IPS-11a (cell line): ENCODE measurements at regions not wholly inside any gene's neighbourhood (a gene's known extent, or its start where the extent isn't known, plus 50 kb on each side); places are given as distances from the start of the nearest gene placed in this dataset.

Experiments used
- H3K4me3 ChIP-seq: one replicate; pipeline ENCODE4 v1.5.1; 2013; ENCODE audit warnings: low read depth, low read length, control low read depth

GRCh38 chr6:104229057-104229456 is 630.7 kb downstream of the HACE1 start:
- no peak overlapping the region for H3K4me3 ChIP-seq

- no peak overlapping the region for H3K4me3 ChIP-seq
Measured at GRCh38 chr6:104227508-104227907, 632.2 kb downstream of the HACE1 start.

GRCh38 chr6:104226790-104227446 is 632.8 kb downstream of the HACE1 start:
- no peak overlapping the region for H3K4me3 ChIP-seq

GRCh38 chr6:104218116-104218515 is 641.6 kb downstream of the HACE1 start:
- no peak overlapping the region for H3K4me3 ChIP-seq

GRCh38 chr6:104214901-104215300 is 644.8 kb downstream of the HACE1 start:
- no peak overlapping the region for H3K4me3 ChIP-seq

- H3K4me3 ChIP-seq: no peak overlapping the region
Measured at GRCh38 chr6:104212977-104213668, 646.6 kb downstream of the HACE1 start.

- no peak overlapping the region for H3K4me3 ChIP-seq
Measured at GRCh38 chr6:104207635-104208034, 652.1 kb downstream of the HACE1 start.

- no peak overlapping the region for H3K4me3 ChIP-seq
Measured at GRCh38 chr6:104201557-104201956, 658.2 kb downstream of the HACE1 start.

GRCh38 chr6:104187616-104188015 is 672.1 kb downstream of the HACE1 start:
- no peak overlapping the region for H3K4me3 ChIP-seq

GRCh38 chr6:104186831-104187230 is 672.9 kb downstream of the HACE1 start:
- no peak overlapping the region for H3K4me3 ChIP-seq

- no peak overlapping the region for H3K4me3 ChIP-seq
Measured at GRCh38 chr6:104183816-104184435, 675.8 kb downstream of the HACE1 start.

GRCh38 chr6:104182811-104183210 is 676.9 kb downstream of the HACE1 start:
- H3K4me3 ChIP-seq: no peak overlapping the region

- no peak overlapping the region for H3K4me3 ChIP-seq
Measured at GRCh38 chr6:104173668-104174067, 686.1 kb downstream of the HACE1 start.

- no peak overlapping the region for H3K4me3 ChIP-seq
Measured at GRCh38 chr6:104170401-104170800, 689.3 kb downstream of the HACE1 start.

GRCh38 chr6:104166055-104166668 is 693.6 kb downstream of the HACE1 start:
- H3K4me3 ChIP-seq: no peak overlapping the region

- no peak overlapping the region for H3K4me3 ChIP-seq
Measured at GRCh38 chr6:104162036-104162669, 697.6 kb downstream of the HACE1 start.

- no peak overlapping the region for H3K4me3 ChIP-seq
Measured at GRCh38 chr6:104159045-104159618, 700.6 kb downstream of the HACE1 start.

GRCh38 chr6:104143757-104144156 is 716.0 kb downstream of the HACE1 start:
- H3K4me3 ChIP-seq: no peak overlapping the region

- no peak overlapping the region for H3K4me3 ChIP-seq
Measured at GRCh38 chr6:104134876-104135275, 724.8 kb downstream of the HACE1 start.

- no peak overlapping the region for H3K4me3 ChIP-seq
Measured at GRCh38 chr6:104130343-104130742, 729.4 kb downstream of the HACE1 start.
